BLaER1 treated with 17β-estradiol and CSF1 and Interleukin-3, amounts not matched to agents 10 nM and 100 nM (cell line): ENCODE measurements at regions not wholly inside any gene's neighbourhood (a gene's known extent, or its start where the extent isn't known, plus 50 kb on each side); places are given as distances from the start of the nearest gene placed in this dataset.

ENCODE experiments used
- H3K27ac ChIP-seq, 11 experiments: shearing (Covaris generic); formaldehyde crosslinking; 2 replicates each; pipeline ENCODE4 v1.8.1; 2022
- H3K27me3 ChIP-seq, 11 experiments: shearing (Covaris generic); formaldehyde crosslinking; 2 replicates each; pipeline ENCODE4 v1.8.1; 2022
- H3K36me3 ChIP-seq, 11 experiments: shearing (Covaris generic); formaldehyde crosslinking; 2 replicates each; pipeline ENCODE4 v1.8.1; 2022
- H3K4me1 ChIP-seq, 10 experiments: shearing (Covaris generic); formaldehyde crosslinking; 2 replicates each; pipeline ENCODE4 v1.8.1; 2022
- H3K4me2 ChIP-seq, 11 experiments: shearing (Covaris generic); formaldehyde crosslinking; 2 replicates each; pipeline ENCODE4 v1.8.1; 2022
- H3K4me3 ChIP-seq, 10 experiments: shearing (Covaris generic); formaldehyde crosslinking; 2 replicates each; pipeline ENCODE4 v1.8.1; 2022
- H3K9ac ChIP-seq, 11 experiments: shearing (Covaris generic); formaldehyde crosslinking; 2 replicates each; pipeline ENCODE4 v1.8.1; 2022
- H3K9me3 ChIP-seq, 11 experiments: shearing (Covaris generic); formaldehyde crosslinking; replicated peaks in 1 of 11; 2 replicates each; pipeline ENCODE4 v1.8.1; 2022
- H4K20me1 ChIP-seq, 11 experiments: shearing (Covaris generic); formaldehyde crosslinking; 2 replicates each; pipeline ENCODE4 v1.8.1; 2022
- Cebpa-rat ChIP-seq, 11 experiments: shearing (Covaris generic); IDR thresholded peaks; 2 replicates each; pipeline ENCODE4 v1.8.1; 2022

DNA sequence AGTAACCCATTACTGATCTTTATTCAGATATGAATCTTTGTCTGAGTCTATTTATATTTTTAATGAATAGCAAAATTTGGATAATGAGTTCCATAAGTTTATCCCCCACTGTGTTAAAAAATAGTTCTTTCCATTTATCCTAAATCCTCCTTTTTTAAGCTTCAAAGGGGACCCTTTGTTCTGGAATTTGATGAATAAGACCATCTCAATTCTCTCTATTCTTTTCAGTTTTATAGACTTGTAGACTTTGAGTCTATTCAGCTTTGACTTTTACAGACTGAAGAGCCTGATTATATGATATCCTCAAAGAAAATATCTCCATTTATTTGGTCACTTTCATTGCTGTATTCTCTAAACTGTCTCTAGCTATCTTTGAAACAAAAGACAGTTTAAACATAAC is 2146.1 kb upstream of the CELF4 start:
- Histone ChIP-seq H3K9me3 (no peaks in the 10 kb centered on the region), H3K4me3 (no peak overlapping the region), H3K36me3 (no peaks in the 10 kb centered on the region), H3K4me1 (no peaks in the 10 kb centered on the region), H3K9ac (no peak overlapping the region), H3K27ac (no peak overlapping the region), H3K4me2 (no peak overlapping the region), H3K27me3 (no peaks in the 10 kb centered on the region), H4K20me1 (no peaks in the 10 kb centered on the region)
- no peak for TF ChIP-seq Cebpa-rat (IDR thresholded peaks at IDR 0.05)

GRCh38 chr18:39705362-39705761 is 2139.8 kb upstream of the CELF4 start:
- no peak overlapping the region for H3K4me2 ChIP-seq
- H4K20me1 ChIP-seq: no peaks in the 10 kb centered on the region
- no peak overlapping the region for H3K9ac ChIP-seq
- H3K4me3 ChIP-seq: no peak overlapping the region
- no peaks in the 10 kb centered on the region for H3K27me3 ChIP-seq
- no peaks in the 10 kb centered on the region for H3K4me1 ChIP-seq
- no peak for TF ChIP-seq Cebpa-rat (IDR thresholded peaks at IDR 0.05)
- H3K36me3 ChIP-seq: no peaks in the 10 kb centered on the region
- H3K9me3 ChIP-seq: no peaks in the 10 kb centered on the region
- no peak overlapping the region for H3K27ac ChIP-seq

GRCh38 chr18:39702888-39703287 is 2137.3 kb upstream of the CELF4 start:
- H3K9ac ChIP-seq: no peak overlapping the region
- H3K4me2 ChIP-seq: no peak overlapping the region
- H3K9me3 ChIP-seq: no peaks in the 10 kb centered on the region
- no peaks in the 10 kb centered on the region for H3K27me3 ChIP-seq
- H3K36me3 ChIP-seq: no peaks in the 10 kb centered on the region
- TF ChIP-seq Cebpa-rat (IDR thresholded peaks at IDR 0.05): no peak
- H3K4me3 ChIP-seq: no peak overlapping the region
- no peaks in the 10 kb centered on the region for H3K4me1 ChIP-seq
- no peak overlapping the region for H3K27ac ChIP-seq
- no peaks in the 10 kb centered on the region for H4K20me1 ChIP-seq

- no peak for TF ChIP-seq Cebpa-rat (IDR thresholded peaks at IDR 0.05)
- H3K27ac ChIP-seq: no peak overlapping the region
Observed at GRCh38 chr18:39701839-39702238, 2136.2 kb upstream of the CELF4 start.

GRCh38 chr18:39701055-39701783 is 2135.6 kb upstream of the CELF4 start:
- H3K9ac ChIP-seq: no peak overlapping the region
- no peak for TF ChIP-seq Cebpa-rat (IDR thresholded peaks at IDR 0.05)
- no peaks in the 10 kb centered on the region for H3K4me1 ChIP-seq
- no peaks in the 10 kb centered on the region for H3K36me3 ChIP-seq
- H4K20me1 ChIP-seq: no peaks in the 10 kb centered on the region
- no peak overlapping the region for H3K27ac ChIP-seq
- no peaks in the 10 kb centered on the region for H3K9me3 ChIP-seq
- no peak overlapping the region for H3K4me2 ChIP-seq
- no peaks in the 10 kb centered on the region for H3K27me3 ChIP-seq
- no peak overlapping the region for H3K4me3 ChIP-seq

More at GRCh38 chr18:39701839-39702238, 2136.2 kb upstream of the CELF4 start:
- no peaks in the 10 kb centered on the region for H3K9me3 ChIP-seq
- no peaks in the 10 kb centered on the region for H3K27me3 ChIP-seq
- no peak overlapping the region for H3K9ac ChIP-seq
- no peak overlapping the region for H3K4me2 ChIP-seq
- no peaks in the 10 kb centered on the region for H4K20me1 ChIP-seq
- H3K36me3 ChIP-seq: no peaks in the 10 kb centered on the region
- H3K4me1 ChIP-seq: no peaks in the 10 kb centered on the region
- no peak overlapping the region for H3K4me3 ChIP-seq

DNA sequence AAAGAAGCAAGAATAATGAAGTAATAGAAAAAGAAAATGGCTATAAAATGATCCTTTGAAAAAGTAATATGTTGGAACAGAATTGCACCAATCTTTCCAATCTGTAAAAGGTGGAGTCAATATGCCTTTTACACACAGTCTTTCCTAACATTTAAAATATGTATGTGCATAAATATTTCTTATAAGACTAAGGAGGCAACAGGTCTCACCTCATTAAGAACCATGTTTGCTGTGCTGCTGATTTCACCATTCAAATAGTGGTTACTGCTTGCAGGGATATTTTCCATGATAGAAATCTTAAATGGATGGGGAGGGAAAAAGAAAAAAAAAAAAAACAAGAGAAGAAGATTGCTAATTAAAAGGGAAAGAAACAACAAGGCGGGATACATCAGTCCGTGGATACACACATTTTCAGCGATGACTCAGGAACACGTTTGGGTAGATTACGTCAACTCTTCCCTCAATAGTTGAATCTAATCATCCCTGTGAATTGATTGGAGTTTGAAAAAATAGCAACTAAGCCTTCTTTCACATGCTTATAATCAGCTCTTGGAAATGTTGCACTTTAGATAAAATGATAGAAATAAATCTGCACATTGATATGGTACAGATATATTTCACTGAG is 2133.9 kb upstream of the CELF4 start:
- no peak for TF ChIP-seq Cebpa-rat (IDR thresholded peaks at IDR 0.05)

DNA sequence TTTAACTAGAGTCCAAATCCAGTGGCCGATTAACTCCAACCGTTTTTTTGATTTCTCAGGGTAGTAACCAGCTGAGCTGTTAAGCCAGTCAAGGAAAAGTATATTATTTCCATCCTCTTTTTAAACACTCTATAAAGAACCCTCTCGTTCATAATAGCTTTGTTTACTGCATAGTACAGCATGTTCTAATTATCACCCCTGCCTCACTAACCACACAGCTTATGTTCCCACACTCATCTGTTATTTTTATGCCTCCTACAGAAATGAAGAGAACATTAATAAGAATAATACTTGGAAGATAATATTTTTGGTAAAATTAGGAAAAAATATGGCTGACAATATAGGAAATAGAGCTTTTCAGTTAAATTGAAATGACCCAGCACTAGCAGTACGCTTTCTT is 2132.8 kb upstream of the CELF4 start:
- H3K4me1 ChIP-seq: no peaks in the 10 kb centered on the region
- H4K20me1 ChIP-seq: no peaks in the 10 kb centered on the region
- H3K36me3 ChIP-seq: no peaks in the 10 kb centered on the region
- H3K4me2 ChIP-seq: no peak overlapping the region
- no peak overlapping the region for H3K27ac ChIP-seq
- H3K4me3 ChIP-seq: no peak overlapping the region
- H3K9me3 ChIP-seq: no peaks in the 10 kb centered on the region
- no peak overlapping the region for H3K9ac ChIP-seq
- H3K27me3 ChIP-seq: no peaks in the 10 kb centered on the region
- no peak for TF ChIP-seq Cebpa-rat (IDR thresholded peaks at IDR 0.05)

More for the DNA sequence above, 2133.9 kb upstream of the CELF4 start:
- Histone ChIP-seq H3K9me3 (no peaks in the 10 kb centered on the region), H3K36me3 (no peaks in the 10 kb centered on the region), H3K4me3 (no peak overlapping the region), H3K27ac (no peak overlapping the region), H3K27me3 (no peaks in the 10 kb centered on the region), H3K4me1 (no peaks in the 10 kb centered on the region), H4K20me1 (no peaks in the 10 kb centered on the region), H3K4me2 (no peak overlapping the region), H3K9ac (no peak overlapping the region)

GRCh38 chr18:39693359-39693758 is 2127.8 kb upstream of the CELF4 start:
- no peaks in the 10 kb centered on the region for H3K27me3 ChIP-seq
- no peak overlapping the region for H3K9ac ChIP-seq
- no peak overlapping the region for H3K4me2 ChIP-seq
- H3K9me3 ChIP-seq: no peaks in the 10 kb centered on the region
- no peaks in the 10 kb centered on the region for H4K20me1 ChIP-seq
- H3K36me3 ChIP-seq: no peaks in the 10 kb centered on the region
- H3K4me1 ChIP-seq: no peaks in the 10 kb centered on the region
- H3K27ac ChIP-seq: no peak overlapping the region
- no peak for TF ChIP-seq Cebpa-rat (IDR thresholded peaks at IDR 0.05)
- no peak overlapping the region for H3K4me3 ChIP-seq

GRCh38 chr18:39692367-39693015 is 2126.9 kb upstream of the CELF4 start:
- H4K20me1 ChIP-seq: no peaks in the 10 kb centered on the region
- H3K9me3 ChIP-seq: no peaks in the 10 kb centered on the region
- H3K27me3 ChIP-seq: no peaks in the 10 kb centered on the region
- no peak overlapping the region for H3K27ac ChIP-seq
- no peak overlapping the region for H3K9ac ChIP-seq
- H3K36me3 ChIP-seq: no peaks in the 10 kb centered on the region
- no peak overlapping the region for H3K4me2 ChIP-seq
- H3K4me3 ChIP-seq: no peak overlapping the region
- no peaks in the 10 kb centered on the region for H3K4me1 ChIP-seq
- no peak for TF ChIP-seq Cebpa-rat (IDR thresholded peaks at IDR 0.05)
